Endothelial cell of umbilical vein (primary cell): ENCODE measurements at regions not wholly inside any gene's neighbourhood (a gene's known extent, or its start where the extent isn't known, plus 50 kb on each side); places are given as distances from the start of the nearest gene placed in this dataset.

Experiments used
- BruUV-seq: library from RNA; stranded (reverse); fragments of 400-500 nt; replicated peaks from 2 replicates; lab custom pipeline; 2021; lab: Mats Ljungman, UMichigan
- CTCF ChIA-PET: fragments of 300-600, 350-600 bp; sonication (Branson Sonifier 250); formaldehyde crosslinking; loops from one replicate; lab custom pipeline; 2021; ENCODE audit warnings: antibody characterized with exemption, inconsistent platforms; lab: Charles Lee
- POLR2A ChIA-PET: fragments of 300-600, 350-600 bp; sonication (Branson Sonifier 250); formaldehyde crosslinking; loops from one replicate; lab custom pipeline; 2021; ENCODE audit warnings: antibody characterized with exemption, inconsistent platforms; lab: Charles Lee
- DNase-seq: peaks from one replicate; pipeline ENCODE4 v3.0.0-alpha.2; 2011; ENCODE audit warnings: low read depth, low spot score
- FAIRE-seq: peaks from 2 replicates; lab custom pipeline; 2011; peaks lifted over from hg19 to GRCh38; lab: Jason Lieb, UNC
- H2AFZ ChIP-seq: 2 replicates; pipeline ENCODE4 v1.6.0; 2012; ENCODE audit warnings: low read depth, low read length, control low read depth, inconsistent platforms
- H3K27ac ChIP-seq: 2 replicates; pipeline ENCODE4 v1.5.1; 2011; ENCODE audit warnings: low read depth, mild to moderate bottlenecking, control low read depth, low read length, moderate library complexity; ENCODE audit not compliant: insufficient read depth
- H3K27me3 ChIP-seq, 2 experiments: 2 replicates each; pipeline versions ENCODE4 v1.6.0 to v1.6.1; 2011; ENCODE audit warnings: low read length in 2 of 2, mixed read lengths in 1 of 2; ENCODE audit not compliant: control insufficient read depth in 2 of 2, insufficient read depth in 2 of 2
- H3K36me3 ChIP-seq, 2 experiments: 2 replicates in 1 of 2; 3 replicates in 1 of 2; pipeline ENCODE4 v1.5.1; 2011; ENCODE audit warnings: low read length in 2 of 2, mild to moderate bottlenecking in 1 of 2, moderate library complexity in 1 of 2; ENCODE audit not compliant: control insufficient read depth in 2 of 2, insufficient read depth in 2 of 2; ENCODE audit errors: extremely low read depth in 1 of 2
- H3K4me1 ChIP-seq: 3 replicates; pipeline ENCODE4 v1.5.1; 2011; ENCODE audit warnings: mild to moderate bottlenecking, low read length; ENCODE audit not compliant: control insufficient read depth, insufficient read depth; ENCODE audit errors: extremely low read depth
- H3K4me2 ChIP-seq: 2 replicates; pipeline ENCODE4 v1.6.1; 2011; ENCODE audit warnings: low read length, control low read depth, mixed read lengths; ENCODE audit not compliant: insufficient read depth
- H3K4me3 ChIP-seq, 3 experiments: fragments of 200-600 bp in 1 of 3; sonication (generic), shearing (Covaris generic) in 1 of 3; replicated peaks in 1 of 3; 2 replicates each; pipeline ENCODE4 v1.5.1; 2011 to 2016; ENCODE audit warnings: control low read depth in 3 of 3, low read length in 3 of 3, mild to moderate bottlenecking in 2 of 3, inconsistent platforms in 1 of 3, low read depth in 1 of 3, moderate library complexity in 1 of 3; ENCODE audit not compliant: insufficient read depth in 1 of 3
- H3K79me2 ChIP-seq: 2 replicates; pipeline ENCODE4 v1.6.0; 2012; ENCODE audit warnings: low read length, inconsistent platforms; ENCODE audit not compliant: control insufficient read depth, insufficient read depth
- H3K9ac ChIP-seq: replicated peaks from 2 replicates; pipeline ENCODE3; 2011; ENCODE audit warnings: low read length, control low read depth; ENCODE audit not compliant: insufficient read depth; ENCODE audit errors: extremely low read depth
- H3K9me1 ChIP-seq: replicated peaks from 3 replicates; pipeline ENCODE4 v1.6.0; 2011; ENCODE audit warnings: mild to moderate bottlenecking, low read length; ENCODE audit not compliant: control insufficient read depth, insufficient read depth; ENCODE audit errors: extremely low read depth
- H3K9me3 ChIP-seq: replicated peaks from 2 replicates; pipeline ENCODE4 v1.5.1; 2012; ENCODE audit warnings: low read length, inconsistent platforms; ENCODE audit not compliant: control insufficient read depth, insufficient read depth
- H4K20me1 ChIP-seq: replicated peaks from 2 replicates; pipeline ENCODE3; 2011; ENCODE audit warnings: mild to moderate bottlenecking, low read length; ENCODE audit not compliant: control insufficient read depth, insufficient read depth; ENCODE audit errors: extremely low read depth
- EZH2 ChIP-seq: IDR thresholded peaks from 2 replicates; pipeline ENCODE4 v1.6.1; 2012; ENCODE audit warnings: borderline replicate concordance, low read depth, mild to moderate bottlenecking, moderate library complexity, low read length, inconsistent platforms; ENCODE audit not compliant: severe bottlenecking
- FOS ChIP-seq: IDR thresholded peaks from 2 replicates; pipeline ENCODE4 v1.6.1; 2011; ENCODE audit warnings: mild to moderate bottlenecking, low read length, moderate library complexity, borderline replicate concordance; ENCODE audit not compliant: insufficient read depth
- GATA2 ChIP-seq: IDR thresholded peaks from 2 replicates; pipeline ENCODE4 v1.7.0; 2011; ENCODE audit warnings: low read depth, mild to moderate bottlenecking, moderate library complexity, mixed read lengths, low read length; ENCODE audit not compliant: insufficient read length, insufficient read depth
- JUN ChIP-seq: IDR thresholded peaks from 2 replicates; pipeline ENCODE4 v1.6.1; 2011; ENCODE audit warnings: borderline replicate concordance, low read depth; ENCODE audit not compliant: insufficient read length, insufficient read depth
- MYC ChIP-seq: IDR thresholded peaks from one replicate; pipeline ENCODE4 v1.6.1; 2011; ENCODE audit warnings: mild to moderate bottlenecking, low read depth, low read length
- POLR2A ChIP-seq: IDR thresholded peaks from 2 replicates; pipeline ENCODE4 v1.6.1; 2012; ENCODE audit warnings: low read depth, mild to moderate bottlenecking, control low read depth, low read length
- POLR2AphosphoS5 ChIP-seq: IDR thresholded peaks from 2 replicates; pipeline ENCODE4 v1.6.1; 2012; ENCODE audit warnings: low read depth, mild to moderate bottlenecking, control low read depth, low read length, moderate library complexity; ENCODE audit not compliant: insufficient read depth
- dilution Hi-C: fragments of 300-500 bp; cut with MboI; formaldehyde crosslinking; loops from one replicate; pipeline ENCODE4 v1.15.0; 2019; ENCODE audit warnings: low sequenced_read_pairs; ENCODE audit not compliant: extremely low pct_ligation_motif_present
- intact Hi-C: fragments of 100-400 bp; cut with micrococcal nuclease; formaldehyde crosslinking; loops from one replicate; pipeline ENCODE4 v1.10.0; 2022
- TF ChIP-seq, protein P1 (sequence below), 2 donors: IDR thresholded peaks; 1 replicate in 1 of 2; 2 replicates in 1 of 2; pipeline ENCODE4 v1.5.1; 2011; ENCODE audit warnings: low read length in 2 of 2, mild to moderate bottlenecking in 2 of 2, moderate library complexity in 2 of 2, control low read depth in 1 of 2, inconsistent platforms in 1 of 2, low read depth in 1 of 2; ENCODE audit not compliant: insufficient read depth in 1 of 2; ENCODE audit errors: extremely low read depth in 1 of 2
- TF ChIP-seq, protein P2 (sequence below): IDR thresholded peaks from 2 replicates; pipeline ENCODE4 v1.6.1; 2011; ENCODE audit not compliant: insufficient read depth, insufficient read length

DNA sequence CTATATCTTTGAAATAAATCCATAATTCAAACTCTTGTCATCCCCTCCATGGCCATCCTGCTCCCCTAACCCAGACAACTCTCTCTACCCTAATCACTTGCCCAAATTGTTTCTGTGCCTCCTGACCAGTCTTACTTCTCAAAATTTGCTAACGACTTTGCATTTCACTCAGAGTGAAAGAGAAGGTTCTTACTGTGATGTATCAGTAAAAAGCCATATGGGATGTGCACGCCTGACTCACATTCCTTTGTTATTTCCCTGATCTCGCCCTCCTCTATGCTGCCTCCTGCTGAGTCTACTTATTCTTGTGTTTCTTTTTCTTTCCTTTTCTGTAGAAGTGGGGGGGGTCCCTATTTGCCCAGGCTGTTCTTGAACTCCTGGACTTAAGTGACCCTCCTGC lies 487.2 kb upstream of the FRG2C start:
- dilution Hi-C loops, result no loop called here
- POLR2A ChIA-PET, result no interaction called here
- Histone ChIP-seq H3K9me1 (no peaks in the 10 kb centered on the region), H3K36me3 (no peaks in the 10 kb centered on the region), H3K9me3 (no peaks in the 10 kb centered on the region), H3K4me1 (no peaks in the 10 kb centered on the region), H3K4me3 (no peak overlapping the region), H3K9ac (no peak overlapping the region), H3K27me3 (no peaks in the 10 kb centered on the region), H2AFZ (no peak overlapping the region), H3K79me2 (no peaks in the 10 kb centered on the region), H3K4me2 (no peak overlapping the region), H3K27ac (no peak overlapping the region), H4K20me1 (no peaks in the 10 kb centered on the region)
- DNase-seq (no peak), FAIRE-seq (no peak)
- TF ChIP-seq FOS, result no peak
- TF ChIP-seq, protein P1, sequence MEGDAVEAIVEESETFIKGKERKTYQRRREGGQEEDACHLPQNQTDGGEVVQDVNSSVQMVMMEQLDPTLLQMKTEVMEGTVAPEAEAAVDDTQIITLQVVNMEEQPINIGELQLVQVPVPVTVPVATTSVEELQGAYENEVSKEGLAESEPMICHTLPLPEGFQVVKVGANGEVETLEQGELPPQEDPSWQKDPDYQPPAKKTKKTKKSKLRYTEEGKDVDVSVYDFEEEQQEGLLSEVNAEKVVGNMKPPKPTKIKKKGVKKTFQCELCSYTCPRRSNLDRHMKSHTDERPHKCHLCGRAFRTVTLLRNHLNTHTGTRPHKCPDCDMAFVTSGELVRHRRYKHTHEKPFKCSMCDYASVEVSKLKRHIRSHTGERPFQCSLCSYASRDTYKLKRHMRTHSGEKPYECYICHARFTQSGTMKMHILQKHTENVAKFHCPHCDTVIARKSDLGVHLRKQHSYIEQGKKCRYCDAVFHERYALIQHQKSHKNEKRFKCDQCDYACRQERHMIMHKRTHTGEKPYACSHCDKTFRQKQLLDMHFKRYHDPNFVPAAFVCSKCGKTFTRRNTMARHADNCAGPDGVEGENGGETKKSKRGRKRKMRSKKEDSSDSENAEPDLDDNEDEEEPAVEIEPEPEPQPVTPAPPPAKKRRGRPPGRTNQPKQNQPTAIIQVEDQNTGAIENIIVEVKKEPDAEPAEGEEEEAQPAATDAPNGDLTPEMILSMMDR (IDR thresholded peaks at IDR 0.05; ENCODE audit: extremely low read depth in 1 of 2, insufficient read depth in 1 of 2, low read depth in 1 of 2, low read length in 2 of 2), result no peak
- TF ChIP-seq MYC, result no peak
- TF ChIP-seq, protein P2, sequence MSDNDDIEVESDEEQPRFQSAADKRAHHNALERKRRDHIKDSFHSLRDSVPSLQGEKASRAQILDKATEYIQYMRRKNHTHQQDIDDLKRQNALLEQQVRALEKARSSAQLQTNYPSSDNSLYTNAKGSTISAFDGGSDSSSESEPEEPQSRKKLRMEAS, result no peak
- TF ChIP-seq JUN, result no peak
- no peak for TF ChIP-seq GATA2
- no peak for TF ChIP-seq POLR2AphosphoS5
- TF ChIP-seq POLR2A, result no peak
- no peak for TF ChIP-seq EZH2
- intact Hi-C loops, result no loop called here
- CTCF ChIA-PET, result no interaction called here
- no TSS peak for BruUV-seq
